GM12878 (cell line): ENCODE measurements at regions not wholly inside any gene's neighbourhood (a gene's known extent, or its start where the extent isn't known, plus 50 kb on each side); places are given as distances from the start of the nearest gene placed in this dataset.

Source experiments
- ATAC-seq: fragments of 200-7000 bp; cut with Tn5 transposase; 3 replicates; pipeline ENCODE4 v1.9.1; 2020; ENCODE audit warnings: mild to moderate bottlenecking, moderate library complexity
- BruUV-seq: library from RNA; stranded (reverse); fragments of 400-500 nt; replicated peaks from 2 replicates; lab custom pipeline; 2021; lab: Mats Ljungman, UMichigan
- CTCF ChIA-PET: fragments of 300-600 bp; sonication (Branson Sonifier 250); formaldehyde crosslinking; extraction: SDS; loops from one replicate; lab custom pipeline; 2021; ENCODE audit warnings: inconsistent platforms; lab: Yijun Ruan, JAX
- POLR2A ChIA-PET: fragments of 350-600 bp; formaldehyde crosslinking; extraction: SDS; loops from one replicate; lab custom pipeline; 2021; ENCODE audit warnings: inconsistent platforms; lab: Charles Lee
- RAD21 ChIA-PET: fragments of 300-600 bp; sonication (Branson Sonifier 250); formaldehyde crosslinking; loops from one replicate; lab custom pipeline; 2023; ENCODE audit warnings: antibody characterized with exemption; ENCODE audit not compliant: unreplicated experiment; lab: Charles Lee
- SMC1A ChIA-PET: fragments of 300-600 bp; sonication (Branson Sonifier 250); formaldehyde crosslinking; loops from one replicate; lab custom pipeline; 2023; ENCODE audit not compliant: unreplicated experiment, uncharacterized antibody; lab: Charles Lee
- DNase-seq: peaks from one replicate; pipeline ENCODE4 v3.0.0-alpha.2; 2011; ENCODE audit warnings: low read depth, low spot score
- FAIRE-seq: peaks from 3 replicates; lab custom pipeline; 2011; peaks lifted over from hg19 to GRCh38; lab: Jason Lieb, UNC
- H2AFZ ChIP-seq: 2 replicates; pipeline ENCODE4 v1.6.0; 2011; ENCODE audit warnings: low read depth, low read length, control low read depth; ENCODE audit not compliant: control insufficient read depth
- H3K27ac ChIP-seq: 2 replicates; pipeline ENCODE4 v1.5.1; 2011; ENCODE audit warnings: control low read depth; ENCODE audit not compliant: control insufficient read depth, insufficient read depth
- H3K27me3 ChIP-seq, 2 experiments: replicated peaks in 1 of 2; 2 replicates each; pipeline versions ENCODE4 v1.6.0 to v1.6.1; 2011; ENCODE audit warnings: low read length in 1 of 2; ENCODE audit not compliant: control insufficient read depth in 2 of 2, insufficient read depth in 2 of 2
- H3K36me3 ChIP-seq, 2 experiments: 2 replicates each; pipeline ENCODE4 v1.5.1; 2011; ENCODE audit warnings: low read length in 1 of 2; ENCODE audit not compliant: control insufficient read depth in 2 of 2, insufficient read depth in 2 of 2
- H3K4me1 ChIP-seq: 2 replicates; pipeline ENCODE4 v1.6.1; 2011; ENCODE audit warnings: mild to moderate bottlenecking, low read length, moderate library complexity, mixed read lengths; ENCODE audit not compliant: control insufficient read depth, insufficient read depth
- H3K4me2 ChIP-seq: 2 replicates; pipeline ENCODE4 v1.6.0; 2011; ENCODE audit warnings: control low read depth; ENCODE audit not compliant: control insufficient read depth, insufficient read depth
- H3K4me3 ChIP-seq: fragments of 200-600 bp; sonication (generic); 2 replicates; pipeline ENCODE4 v1.5.1; 2016
- H3K79me2 ChIP-seq: 2 replicates; pipeline ENCODE4 v1.6.0; 2011; ENCODE audit warnings: low read length; ENCODE audit not compliant: control insufficient read depth, insufficient read depth
- H3K9ac ChIP-seq: 2 replicates; pipeline ENCODE4 v1.8.0; 2011; ENCODE audit warnings: low read length, control low read depth, mixed read lengths; ENCODE audit not compliant: control insufficient read depth, insufficient read depth
- H3K9me3 ChIP-seq: replicated peaks from 3 replicates; pipeline ENCODE4 v1.5.1; 2011; ENCODE audit warnings: mild to moderate bottlenecking, low read length; ENCODE audit not compliant: control insufficient read depth, insufficient read depth
- H4K20me1 ChIP-seq: 2 replicates; pipeline ENCODE4 v1.6.0; 2011; ENCODE audit not compliant: control insufficient read depth, insufficient read depth
- ATF3 ChIP-seq: IDR thresholded peaks from 2 replicates; pipeline ENCODE4 v1.6.1; 2011; ENCODE audit warnings: low read depth, mild to moderate bottlenecking, low read length, moderate library complexity, borderline replicate concordance; ENCODE audit errors: extremely low read depth
- BRCA1 ChIP-seq: IDR thresholded peaks from 2 replicates; pipeline ENCODE4 v1.6.1; 2011; ENCODE audit warnings: low read depth, low read length, improper control_type of control experiment
- CBX5 ChIP-seq: sonication (generic); IDR thresholded peaks from 2 replicates; pipeline ENCODE4 v1.6.1; 2016; ENCODE audit warnings: low read depth, moderate library complexity, mild to moderate bottlenecking, inconsistent platforms
- CEBPB ChIP-seq, 2 experiments: fragments of 150-350 bp in 1 of 2; IDR thresholded peaks; 2 replicates each; pipeline ENCODE4 v1.6.1; 2012 to 2014; ENCODE audit warnings: low read depth in 2 of 2, low read length in 2 of 2, borderline replicate concordance in 1 of 2, inconsistent platforms in 1 of 2
- CEBPZ ChIP-seq: fragments of 150-350 bp; IDR thresholded peaks from 2 replicates; pipeline ENCODE4 v1.6.1; 2016; ENCODE audit warnings: low read depth, low read length
- CHD1 ChIP-seq: IDR thresholded peaks from 2 replicates; pipeline ENCODE4 v1.6.1; 2012; ENCODE audit warnings: low read depth, low read length, improper control_type of control experiment
- CREB1 ChIP-seq: IDR thresholded peaks from 2 replicates; pipeline ENCODE4 v1.6.1; 2012; ENCODE audit warnings: low read depth, mild to moderate bottlenecking, inconsistent platforms
- EED ChIP-seq: sonication (generic); IDR thresholded peaks from 2 replicates; pipeline ENCODE4 v1.6.1; 2016; ENCODE audit warnings: antibody characterized with exemption, low read depth
- ELK1 ChIP-seq: IDR thresholded peaks from 2 replicates; pipeline ENCODE4 v1.6.1; 2012; ENCODE audit warnings: low read depth, low read length, improper control_type of control experiment
- HCFC1 ChIP-seq: fragments of 150-350 bp; IDR thresholded peaks from 2 replicates; pipeline ENCODE4 v1.6.1; 2014; ENCODE audit warnings: low read length
- MXI1 ChIP-seq: fragments of 150-350 bp; IDR thresholded peaks from 2 replicates; pipeline ENCODE4 v1.6.1; 2011; ENCODE audit warnings: low read depth, mild to moderate bottlenecking, inconsistent platforms, low read length, improper control_type of control experiment
- NR2F1 ChIP-seq: fragments of 450-650 bp; conservative IDR thresholded peaks from 2 replicates; pipeline ENCODE4 v1.6.1; 2017; ENCODE audit warnings: mild to moderate bottlenecking
- RAD51 ChIP-seq: fragments of 450-650 bp; IDR thresholded peaks from 2 replicates; pipeline ENCODE4 v1.6.1; 2016; ENCODE audit warnings: moderate library complexity, mild to moderate bottlenecking, inconsistent platforms
- RBBP5 ChIP-seq: fragments of 200-600 bp; sonication (generic); conservative IDR thresholded peaks from 2 replicates; pipeline ENCODE4 v1.6.1; 2016
- RCOR1 ChIP-seq: conservative IDR thresholded peaks from 2 replicates; pipeline ENCODE4 v1.6.1; 2012; ENCODE audit warnings: low read depth, low read length, improper control_type of control experiment
- RELB ChIP-seq: fragments of 450-650 bp; IDR thresholded peaks from 2 replicates; pipeline ENCODE4 v1.6.1; 2017; ENCODE audit warnings: low read depth, mild to moderate bottlenecking, moderate library complexity
- SIX5 ChIP-seq: IDR thresholded peaks from 2 replicates; pipeline ENCODE4 v1.6.1; 2011; ENCODE audit warnings: mild to moderate bottlenecking, low read depth, low read length, moderate library complexity; ENCODE audit not compliant: severe bottlenecking
- YBX1 ChIP-seq: fragments of 450-650 bp; IDR thresholded peaks from 2 replicates; pipeline ENCODE4 v1.6.1; 2016; ENCODE audit warnings: antibody characterized with exemption
- WGBS: methylation state at CpG from one replicate; pipeline ENCODE4 v1.1.6; 2016; ENCODE audit warnings: low lambda C conversion rate; ENCODE audit not compliant: insufficient replicate concordance, insufficient coverage; ENCODE audit errors: missing lambda C conversion rate; 5-methylcytosine and 5-hydroxymethylcytosine counted together
- in situ Hi-C: fragments of 300-500 bp; cut with MboI; formaldehyde crosslinking; loops from 9 replicates; pipeline ENCODE4 v1.14.3; 2018; ENCODE audit warnings: mixed read lengths
- intact Hi-C: fragments of 100-400 bp; cut with micrococcal nuclease; formaldehyde crosslinking; loops from one replicate; pipeline ENCODE4 v1.14.2; 2022; ENCODE audit not compliant: unreplicated experiment

- in situ Hi-C loops: no loop called here
- no peak overlapping the region for H3K9ac ChIP-seq
- ATAC-seq (no peak), FAIRE-seq (no peak), DNase-seq (no peak)
- 29% methylated on average over 4 of the region's 4 CpGs for WGBS
- no peak for TF ChIP-seq CEBPB (IDR thresholded peaks at IDR 0.05; ENCODE audit: borderline replicate concordance in 1 of 2, low read depth in 2 of 2, low read length in 2 of 2)
- no peak for TF ChIP-seq YBX1
- no peak for TF ChIP-seq EED
- TF ChIP-seq RBBP5: no peak
- TF ChIP-seq RCOR1: no peak
- TF ChIP-seq HCFC1: no peak
- TF ChIP-seq MXI1: no peak
- no peak for TF ChIP-seq CREB1
- no peak for TF ChIP-seq ELK1
- no peak for TF ChIP-seq NR2F1
- TF ChIP-seq RAD51: no peak
- no peak for TF ChIP-seq CBX5
- TF ChIP-seq CEBPZ: no peak
- TF ChIP-seq RELB: no peak
- no peak for TF ChIP-seq ATF3
- no peak for TF ChIP-seq CHD1
- TF ChIP-seq BRCA1: no peak
- TF ChIP-seq SIX5: no peak
- H2AFZ ChIP-seq: no peak overlapping the region
- H3K36me3 ChIP-seq: no peaks in the 10 kb centered on the region
- H3K79me2 ChIP-seq: no peaks in the 10 kb centered on the region
- no peaks in the 10 kb centered on the region for H4K20me1 ChIP-seq
- RAD21 ChIA-PET: no interaction called here
- no peaks in the 10 kb centered on the region for H3K9me3 ChIP-seq
- no TSS peak for BruUV-seq
- POLR2A ChIA-PET: no interaction called here
- no peak overlapping the region for H3K4me2 ChIP-seq
- CTCF ChIA-PET: no interaction called here
- SMC1A ChIA-PET: no interaction called here
- H3K27ac ChIP-seq: no peak overlapping the region
- H3K4me1 ChIP-seq: peaks cover 5% of the 10 kb centered on the region
- no peaks in the 10 kb centered on the region for H3K27me3 ChIP-seq
- no peak overlapping the region for H3K4me3 ChIP-seq
- intact Hi-C loops: no loop called here
Observed at GRCh38 chr5:128782446-128782845, 182.8 kb upstream of the SLC27A6 start.
